K562 (cell line): ENCODE measurements at regions not wholly inside any gene's neighbourhood (a gene's known extent, or its start where the extent isn't known, plus 50 kb on each side); places are given as distances from the start of the nearest gene placed in this dataset.

Experiments used
- ATAC-seq: fragments of 200-7000 bp; cut with Tn5 transposase; 3 replicates; pipeline ENCODE4 v1.9.1; 2020; ENCODE audit warnings: moderate library complexity
- BruUV-seq: library from RNA; stranded (reverse); fragments of 400-500 nt; replicated peaks from 2 replicates; lab custom pipeline; 2021; lab: Mats Ljungman, UMichigan
- CTCF ChIA-PET: fragments of 300-600 bp; formaldehyde crosslinking; extraction: SDS; loops from one replicate; lab custom pipeline; 2021; ENCODE audit warnings: low intra/inter-chr PET ratio; lab: Yijun Ruan, JAX
- POLR2A ChIA-PET: fragments of 300-600, 350-650 bp; sonication (Branson Sonifier 250); formaldehyde crosslinking; extraction: SDS; loops from one replicate; lab custom pipeline; 2021; ENCODE audit warnings: antibody characterized with exemption, inconsistent platforms; lab: Yijun Ruan, JAX
- DNase-seq, 4 experiments: peaks; one replicate each; pipeline versions ENCODE4 v3.0.0 to v3.0.0-alpha.2; 2011 to 2018; ENCODE audit warnings: low spot score in 3 of 4, mixed read lengths in 3 of 4; ENCODE audit errors: extremely low read depth in 1 of 4
- FAIRE-seq: peaks from 2 replicates; lab custom pipeline; 2011; peaks lifted over from hg19 to GRCh38; lab: Jason Lieb, UNC
- H2AFZ ChIP-seq: 2 replicates; pipeline ENCODE4 v1.6.0; 2011; ENCODE audit warnings: low read depth, low read length, control low read depth, inconsistent platforms
- H3K27ac ChIP-seq: fragments of 200-600 bp; 3 replicates; pipeline ENCODE4 v1.8.0; 2011; ENCODE audit warnings: low read depth, mild to moderate bottlenecking, control low read depth, inconsistent platforms, low read length, moderate library complexity, mixed read lengths; ENCODE audit errors: extremely low read depth
- H3K27me3 ChIP-seq, 2 experiments: fragments of 300-600 bp in 1 of 2; 2 replicates in 1 of 2; 3 replicates in 1 of 2; pipeline versions ENCODE4 v1.6.0 to v1.8.0; 2011; ENCODE audit warnings: inconsistent platforms in 2 of 2, low read length in 2 of 2, mild to moderate bottlenecking in 1 of 2, mixed read lengths in 1 of 2, moderate library complexity in 1 of 2; ENCODE audit not compliant: control insufficient read depth in 2 of 2, insufficient read depth in 2 of 2
- H3K36me3 ChIP-seq: fragments of 300-600 bp; 3 replicates; pipeline ENCODE4 v1.8.0; 2011; ENCODE audit warnings: mild to moderate bottlenecking, low read length, inconsistent platforms; ENCODE audit not compliant: control insufficient read depth, insufficient read depth
- H3K4me1 ChIP-seq, 2 experiments: fragments of 200-600 bp in 1 of 2; replicated peaks in 1 of 2; 2 replicates in 1 of 2; 3 replicates in 1 of 2; pipeline versions ENCODE4 v1.5.1 to v1.8.0; 2011; ENCODE audit warnings: inconsistent platforms in 2 of 2, low read length in 2 of 2, mild to moderate bottlenecking in 1 of 2, mixed read lengths in 1 of 2, moderate library complexity in 1 of 2; ENCODE audit not compliant: control insufficient read depth in 2 of 2, insufficient read depth in 2 of 2
- H3K4me2 ChIP-seq: 2 replicates; pipeline ENCODE4 v1.6.1; 2011; ENCODE audit warnings: low read length, control low read depth, inconsistent platforms, mixed read lengths; ENCODE audit not compliant: insufficient read depth
- H3K4me3 ChIP-seq: fragments of 200-600 bp; sonication (generic), shearing (Covaris generic); 2 replicates; pipeline ENCODE4 v1.5.1; 2016; ENCODE audit warnings: control low read depth, inconsistent platforms
- H3K79me2 ChIP-seq: fragments of 200-600 bp; 3 replicates; pipeline ENCODE4 v1.8.0; 2011; ENCODE audit warnings: low read length, inconsistent platforms; ENCODE audit not compliant: control insufficient read depth, insufficient read depth
- H3K9ac ChIP-seq, 2 experiments: 2 replicates each; pipeline versions ENCODE4 v1.6.0 to v1.6.1; 2011; ENCODE audit warnings: low read depth in 2 of 2, low read length in 2 of 2, control low read depth in 1 of 2, inconsistent platforms in 1 of 2, mild to moderate bottlenecking in 1 of 2, mixed read lengths in 1 of 2; ENCODE audit not compliant: insufficient read depth in 1 of 2
- H3K9me1 ChIP-seq: one replicate; pipeline ENCODE4 v1.6.0; 2011; ENCODE audit warnings: inconsistent platforms, mild to moderate bottlenecking, low read length, moderate library complexity; ENCODE audit not compliant: control insufficient read depth, insufficient read depth
- H3K9me3 ChIP-seq: replicated peaks from 2 replicates; pipeline ENCODE4 v1.5.1; 2011; ENCODE audit warnings: low read depth, low read length, inconsistent platforms; ENCODE audit not compliant: control insufficient read depth, insufficient read depth
- H4K20me1 ChIP-seq: replicated peaks from 2 replicates; pipeline ENCODE4 v1.6.1; 2011; ENCODE audit warnings: low read length, inconsistent platforms, mixed read lengths; ENCODE audit not compliant: control insufficient read depth, insufficient read depth
- BCLAF1 ChIP-seq, 2 experiments: fragments of 450-650 bp in 1 of 2; IDR thresholded peaks; 2 replicates each; pipeline ENCODE4 v1.6.1; 2011 to 2017; ENCODE audit warnings: low read depth in 2 of 2, antibody characterized with exemption in 1 of 2, borderline replicate concordance in 1 of 2, low read length in 1 of 2, mild to moderate bottlenecking in 1 of 2, mixed read lengths in 1 of 2; ENCODE audit not compliant: control insufficient read depth in 1 of 2
- EWSR1 ChIP-seq: fragments of 450-650 bp; IDR thresholded peaks from 2 replicates; pipeline ENCODE4 v1.6.1; 2018; ENCODE audit warnings: borderline replicate concordance, mild to moderate bottlenecking, low read depth, moderate library complexity; ENCODE audit not compliant: partially characterized antibody
- EZH2 ChIP-seq: IDR thresholded peaks from 2 replicates; pipeline ENCODE4 v1.6.1; 2012; ENCODE audit warnings: low read depth, mild to moderate bottlenecking, inconsistent platforms, low read length, borderline replicate concordance
- HNRNPL ChIP-seq: fragments of 200-400 bp; formaldehyde crosslinking; IDR thresholded peaks from 2 replicates; pipeline ENCODE4 v1.6.1; 2017; ENCODE audit warnings: low read depth, mild to moderate bottlenecking, low read length
- JUNB ChIP-seq: fragments of 450-650 bp; formaldehyde crosslinking; conservative IDR thresholded peaks from 2 replicates; pipeline ENCODE4 v1.4.0; 2020; ENCODE audit warnings: mild to moderate bottlenecking
- MCM3 ChIP-seq: fragments of 450-650 bp; IDR thresholded peaks from 2 replicates; pipeline ENCODE4 v1.6.1; 2016
- NKRF ChIP-seq: fragments of 450-650 bp; IDR thresholded peaks from 2 replicates; pipeline ENCODE4 v1.6.1; 2016; ENCODE audit warnings: borderline replicate concordance
- RBM39 ChIP-seq: fragments of 200-400 bp; formaldehyde crosslinking; optimal IDR thresholded peaks from 2 replicates; pipeline ENCODE3; 2018; ENCODE audit warnings: low read depth, low read length
- SETDB1 ChIP-seq: IDR thresholded peaks from one replicate; pipeline ENCODE4 v1.6.1; 2012; ENCODE audit warnings: low read length, control low read depth, inconsistent platforms
- SRSF7 ChIP-seq: fragments of 200-400 bp; formaldehyde crosslinking; optimal IDR thresholded peaks from 2 replicates; pipeline ENCODE3; 2017; ENCODE audit warnings: mild to moderate bottlenecking, low read depth, low read length
- TCFL5 ChIP-seq: fragments of 250-450 bp; sonication (Bioruptor Pico); conservative IDR thresholded peaks from 2 replicates; pipeline ENCODE4 v1.6.1; 2021; ENCODE audit warnings: mild to moderate bottlenecking, moderate library complexity, matching md5 sums
- U2AF2 ChIP-seq: fragments of 200-400 bp; formaldehyde crosslinking; optimal IDR thresholded peaks from 2 replicates; pipeline ENCODE3; 2017; ENCODE audit warnings: low read depth, mild to moderate bottlenecking, low read length
- ZC3H8 ChIP-seq: fragments of 450-650 bp; IDR thresholded peaks from 2 replicates; pipeline ENCODE4 v1.6.1; 2017
- ZFP36 ChIP-seq: fragments of 150-350 bp; IDR thresholded peaks from 2 replicates; pipeline ENCODE4 v1.6.1; 2018; ENCODE audit warnings: low read length, low read depth; ENCODE audit not compliant: partially characterized antibody
- ZNF282 ChIP-seq: sonication (generic); formaldehyde crosslinking; IDR thresholded peaks from 2 replicates; pipeline ENCODE4 v1.8.1; 2023; ENCODE audit warnings: missing genetic modification reagents
- ZSCAN29 ChIP-seq: fragments of 450-650 bp; IDR thresholded peaks from 2 replicates; pipeline ENCODE4 v1.6.1; 2017
- ZZZ3 ChIP-seq: fragments of 450-650 bp; IDR thresholded peaks from 2 replicates; pipeline ENCODE4 v1.6.1; 2016; ENCODE audit warnings: antibody characterized with exemption, mild to moderate bottlenecking, moderate library complexity
- WGBS: fragments of 100-300 bp; shearing (Covaris generic); methylation state at CpG from one replicate; pipeline ENCODE4 v1.1.6; 2016; ENCODE audit warnings: low coverage, mixed read lengths; ENCODE audit not compliant: insufficient coverage; ENCODE audit errors: missing lambda C conversion rate; 5-methylcytosine and 5-hydroxymethylcytosine counted together
- in situ Hi-C: fragments of 300-500 bp; cut with MboI; formaldehyde crosslinking; loops from 4 replicates; pipeline ENCODE4 v1.15.0; 2018; ENCODE audit warnings: inconsistent platforms, mixed read lengths
- intact Hi-C: fragments of 100-400 bp; cut with micrococcal nuclease; formaldehyde crosslinking; loops from 2 replicates; pipeline ENCODE4 v1.14.2; 2022

GRCh38 chr5:162939991-162940390 lies 497.4 kb upstream of the CCNG1 start:
- no peaks in the 10 kb centered on the region for H3K79me2 ChIP-seq
- intact Hi-C loops (no loop called here), in situ Hi-C loops (no loop called here)
- H3K36me3 ChIP-seq, result no peaks in the 10 kb centered on the region
- no peaks in the 10 kb centered on the region for H3K27me3 ChIP-seq
- ChIA-PET CTCF (no interaction called here), POLR2A (no interaction called here)
- BruUV-seq, result no TSS peak
- H3K27ac ChIP-seq, result no peak overlapping the region
- FAIRE-seq (no peak), ATAC-seq (no peak), DNase-seq (no peak)
- no peaks in the 10 kb centered on the region for H4K20me1 ChIP-seq
- peaks cover 3% of the 10 kb centered on the region; the same call in 1 of the 2 replicates for H3K9me3 ChIP-seq
- no peak overlapping the region for H2AFZ ChIP-seq
- H3K9me1 ChIP-seq, result no peaks in the 10 kb centered on the region
- H3K4me1 ChIP-seq, result no peaks in the 10 kb centered on the region
- H3K4me2 ChIP-seq, result no peak overlapping the region
- 4% methylated on average over 4 of the region's 4 CpGs for WGBS
- H3K9ac ChIP-seq, result no peak overlapping the region
- H3K4me3 ChIP-seq, result no peak overlapping the region
- TF ChIP-seq BCLAF1 (IDR thresholded peaks at IDR 0.05; ENCODE audit: borderline replicate concordance in 1 of 2, control insufficient read depth in 1 of 2, low read depth in 2 of 2, low read length in 1 of 2) (no peak), ZFP36 (no peak), ZNF282 (CRISPR knock-in tag) (no peak), MCM3 (no peak), RBM39 (no peak), EWSR1 (no peak), ZZZ3 (no peak), ZSCAN29 (no peak), NKRF (no peak), TCFL5 (CRISPR knock-in tag) (no peak), SRSF7 (no peak), EZH2 (no peak), SETDB1 (no peak), HNRNPL (no peak), JUNB (CRISPR knock-in tag) (no peak), U2AF2 (no peak), ZC3H8 (no peak)
